GM04504 (cell line): ENCODE measurements at regions not wholly inside any gene's neighbourhood (a gene's known extent, or its start where the extent isn't known, plus 50 kb on each side); places are given as distances from the start of the nearest gene placed in this dataset.
A peak's percentile ranks its signal among the peaks of the same experiment; 100 is the strongest.
"Not testable (repeated sequence)": the region's sequence is repeated elsewhere in the genome, so short reads cannot be mapped to it uniquely, and the experiment has no call there.

ENCODE experiments used
- DNase-seq: peaks from one replicate; pipeline ENCODE4 v3.0.0-alpha.2; 2012; ENCODE audit warnings: low read depth

- no peak for DNase-seq
These were observed 587.7 kb downstream of the CPS1 start for GRCh38 chr2:211144078-211144477.

GRCh38 chr2:211144974-211145665 lies 588.7 kb downstream of the CPS1 start:
- DNase-seq = no peak

DNA sequence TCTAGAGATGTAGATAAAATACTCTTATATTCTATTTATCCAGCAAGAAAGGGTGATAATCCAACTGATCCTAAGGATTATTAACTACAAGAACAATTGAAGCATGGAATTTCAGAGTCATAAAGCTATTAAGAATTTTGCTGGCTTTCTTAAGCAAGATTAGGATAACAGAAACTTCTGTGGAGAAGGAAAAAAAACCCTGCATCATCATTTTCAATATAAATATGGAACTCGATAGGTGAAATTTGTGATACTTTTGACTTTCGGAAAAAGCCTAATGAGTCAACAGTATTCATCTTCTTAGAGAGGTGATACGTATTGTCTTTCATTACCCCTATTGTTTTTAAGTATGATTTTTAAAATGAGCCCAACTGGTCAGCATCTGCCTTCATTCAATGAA lies 593.3 kb downstream of the CPS1 start:
- no peak for DNase-seq

DNA sequence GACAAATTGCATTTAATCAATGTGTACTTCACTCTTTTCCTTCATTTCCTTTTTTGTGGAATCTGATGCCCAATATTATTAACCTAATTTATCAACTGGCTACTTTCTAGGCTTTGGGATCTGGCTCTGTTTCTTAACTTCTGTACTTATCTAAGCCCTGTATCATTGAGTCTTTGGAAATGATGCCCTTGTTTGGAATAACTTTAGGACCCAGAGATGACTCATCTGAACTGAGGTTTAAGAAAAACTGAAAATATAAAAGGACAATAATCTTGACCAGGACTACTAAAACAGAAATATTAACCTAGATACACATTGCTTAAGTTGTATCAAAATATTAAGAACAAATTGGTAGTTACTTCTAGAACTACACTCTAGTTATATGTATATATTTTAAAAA lies 600.8 kb downstream of the CPS1 start:
- no peak for DNase-seq

- DNase-seq = peak; percentile 22
These were observed 601.6 kb downstream of the CPS1 start for GRCh38 chr2:211157856-211158463.

DNA sequence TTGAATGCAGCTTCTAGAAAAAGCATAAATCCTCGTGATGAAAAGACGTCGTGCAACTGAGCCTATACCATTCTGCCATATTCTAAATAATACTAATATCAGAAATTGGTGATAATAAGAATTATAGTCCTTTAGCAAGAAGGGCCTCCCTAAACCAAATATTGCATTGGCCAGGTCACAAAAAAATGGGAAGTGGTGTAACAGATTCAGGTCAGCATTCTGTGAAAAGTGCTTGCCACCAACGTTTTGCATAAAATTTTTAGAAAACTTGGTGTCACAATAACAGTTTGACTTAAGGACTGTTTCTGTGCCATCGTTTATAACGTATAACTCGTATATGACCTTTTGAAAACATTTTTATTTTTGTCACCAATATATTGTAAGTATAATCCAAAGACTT lies 603.6 kb downstream of the CPS1 start:
- no peak for DNase-seq

- no peak for DNase-seq
These were observed 604.8 kb downstream of the CPS1 start for GRCh38 chr2:211161236-211161635.

GRCh38 chr2:211162911-211163310 lies 606.5 kb downstream of the CPS1 start:
- no peak for DNase-seq

DNA sequence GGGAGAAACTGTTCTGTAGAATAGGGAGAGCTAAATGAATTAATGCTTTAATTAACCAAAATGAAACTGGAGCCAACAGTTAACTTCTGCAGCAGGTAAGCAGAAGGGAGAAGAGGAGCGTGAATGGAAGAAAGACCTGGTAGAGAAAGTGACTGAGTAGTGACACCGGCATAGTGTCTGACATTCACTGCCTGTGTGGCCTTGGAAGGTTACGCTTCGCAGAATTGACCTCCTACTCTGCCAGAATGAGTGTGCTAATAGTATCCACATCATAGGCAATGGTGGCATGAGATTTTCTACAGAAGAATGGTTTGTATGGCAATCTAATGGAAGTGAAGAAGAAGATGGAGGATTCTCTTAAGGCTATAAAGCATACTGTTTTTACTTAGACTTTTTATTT lies 614.4 kb downstream of the CPS1 start:
- DNase-seq = no peak

GRCh38 chr2:211174021-211174420 lies 617.6 kb downstream of the CPS1 start:
- DNase-seq = no peak

DNA sequence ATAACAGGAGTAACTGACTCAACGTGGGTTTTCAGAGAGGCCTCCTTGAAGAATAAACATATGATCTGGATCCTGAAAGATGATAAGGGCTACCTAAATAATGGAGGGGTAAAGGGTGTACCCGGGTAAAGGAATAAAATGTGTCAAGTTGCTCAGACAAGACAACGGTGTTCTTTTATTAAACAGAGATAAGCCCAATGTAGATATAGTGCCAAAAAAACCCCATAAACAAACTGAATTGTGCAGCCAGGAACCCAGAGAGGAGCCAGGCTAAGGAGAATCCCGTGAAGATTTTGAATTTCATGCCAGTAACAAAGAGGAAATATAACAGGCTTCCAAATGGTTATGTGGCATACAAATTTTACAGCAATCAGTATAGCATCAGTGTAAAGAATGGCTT lies 618.2 kb downstream of the CPS1 start:
- no peak for DNase-seq

- no peak for DNase-seq
These were observed 619.6 kb downstream of the CPS1 start for GRCh38 chr2:211175956-211176355.

DNA sequence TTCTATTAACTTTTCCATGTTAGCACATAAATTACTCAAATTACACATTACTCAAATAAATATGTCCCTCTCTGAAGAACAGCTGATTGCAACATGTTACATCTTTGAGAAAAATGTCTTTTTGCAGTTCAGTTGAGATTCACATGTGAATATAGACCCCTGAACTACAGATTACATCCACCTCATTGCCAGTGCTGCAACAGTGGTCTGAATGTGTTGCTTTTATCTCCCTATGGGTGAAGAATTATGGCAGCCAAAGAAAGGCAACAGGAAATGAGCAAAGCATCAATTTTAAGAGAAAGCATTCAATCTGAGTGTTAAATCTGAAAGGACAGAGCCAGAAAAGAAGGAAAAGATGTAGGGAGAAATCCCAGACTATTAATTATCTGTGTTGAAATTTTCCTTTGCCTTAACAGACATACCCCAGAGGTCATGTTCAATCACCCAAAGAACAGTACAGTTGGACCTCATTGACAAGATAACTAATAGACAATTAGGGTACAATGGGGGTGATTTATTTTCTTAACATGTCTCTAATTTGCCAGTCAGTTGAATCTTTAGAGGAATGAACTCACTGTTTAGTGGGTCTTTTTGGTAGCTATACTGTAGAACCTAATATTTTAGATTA lies 620.2 kb downstream of the CPS1 start:
- DNase-seq = no peak

DNA sequence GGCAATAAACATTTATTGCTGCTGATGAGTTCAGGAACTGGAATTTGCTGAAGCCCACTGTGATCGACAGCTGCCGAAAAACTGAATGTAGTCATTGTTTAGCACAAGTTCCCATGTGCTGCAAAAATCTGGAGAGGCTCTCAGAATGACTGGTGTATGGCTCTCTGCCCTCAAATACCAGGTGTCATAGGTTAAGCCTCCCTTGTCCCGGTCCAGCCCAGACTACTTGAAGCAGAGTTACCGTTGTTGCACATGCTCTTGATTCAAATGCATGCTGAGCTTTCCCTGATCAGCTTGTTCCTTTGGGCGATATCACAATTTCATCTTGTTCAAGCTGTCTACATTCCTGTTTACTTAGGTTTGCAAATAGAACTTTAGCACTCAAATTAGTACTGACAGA lies 625.2 kb downstream of the CPS1 start:
- DNase-seq = no peak

GRCh38 chr2:211187602-211188001 lies 631.2 kb downstream of the CPS1 start:
- DNase-seq = no peak

- DNase-seq = no peak
These were observed 647.6 kb downstream of the CPS1 start for GRCh38 chr2:211203986-211204385.

DNA sequence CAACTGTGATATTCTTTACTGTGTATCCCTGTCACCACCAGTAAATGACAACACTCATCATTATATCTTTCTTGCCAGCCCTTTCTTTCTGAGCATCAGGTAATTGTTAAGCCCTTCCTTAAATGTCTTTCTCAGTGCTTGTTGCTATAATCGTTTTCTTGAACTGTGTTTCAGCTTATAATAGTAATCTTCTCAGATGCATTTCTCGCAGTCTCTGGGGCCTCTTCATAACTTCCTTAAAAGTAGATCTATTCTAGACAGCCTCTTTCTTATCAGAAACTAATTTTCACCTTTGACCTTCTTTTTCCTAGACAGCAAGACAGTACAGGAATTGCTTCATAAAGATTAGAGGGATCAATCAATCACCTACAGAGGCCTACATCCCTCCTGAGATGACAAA lies 648.1 kb downstream of the CPS1 start:
- no peak for DNase-seq

- DNase-seq = no peak
These were observed 648.5 kb downstream of the CPS1 start for GRCh38 chr2:211204902-211205301.

DNA sequence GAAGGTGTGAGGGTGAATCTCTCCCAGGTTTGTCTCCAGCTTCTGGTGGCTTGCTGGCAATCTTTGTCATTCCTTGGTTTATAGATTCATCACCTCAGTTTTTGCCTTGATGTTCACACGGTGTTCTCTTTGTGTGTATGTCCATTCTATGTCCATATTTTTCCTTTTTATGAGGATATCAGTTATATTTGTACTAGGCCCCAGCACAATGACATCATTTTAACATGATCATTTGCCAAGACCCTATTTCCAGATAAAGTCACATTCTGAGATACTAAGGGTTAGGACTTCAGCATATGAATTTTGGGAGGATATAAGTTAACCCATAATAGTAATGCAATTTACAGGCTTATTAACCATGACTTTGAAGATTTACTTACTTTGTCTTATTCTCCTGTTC lies 649.0 kb downstream of the CPS1 start:
- DNase-seq = no peak

DNA sequence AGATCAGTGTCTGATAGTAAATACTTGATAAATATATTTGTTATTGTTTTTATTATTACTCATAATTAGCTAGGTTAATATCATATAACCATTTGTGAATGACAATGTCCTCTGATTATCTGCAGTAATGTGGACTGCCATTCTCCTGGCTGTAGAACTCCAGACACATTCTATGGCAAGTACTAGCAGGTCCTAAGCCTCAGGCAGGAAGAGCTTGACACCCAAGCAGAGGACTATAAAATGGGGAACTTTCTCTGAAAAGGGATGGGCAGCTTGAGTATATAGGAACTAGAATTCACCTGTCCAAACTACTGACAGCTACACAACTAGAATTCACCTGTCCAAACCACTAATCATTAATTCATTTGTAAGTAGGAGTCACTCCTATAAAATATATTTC lies 649.4 kb downstream of the CPS1 start:
- DNase-seq = no peak

- no peak for DNase-seq
These were observed 659.8 kb downstream of the CPS1 start for GRCh38 chr2:211216221-211216620.

DNA sequence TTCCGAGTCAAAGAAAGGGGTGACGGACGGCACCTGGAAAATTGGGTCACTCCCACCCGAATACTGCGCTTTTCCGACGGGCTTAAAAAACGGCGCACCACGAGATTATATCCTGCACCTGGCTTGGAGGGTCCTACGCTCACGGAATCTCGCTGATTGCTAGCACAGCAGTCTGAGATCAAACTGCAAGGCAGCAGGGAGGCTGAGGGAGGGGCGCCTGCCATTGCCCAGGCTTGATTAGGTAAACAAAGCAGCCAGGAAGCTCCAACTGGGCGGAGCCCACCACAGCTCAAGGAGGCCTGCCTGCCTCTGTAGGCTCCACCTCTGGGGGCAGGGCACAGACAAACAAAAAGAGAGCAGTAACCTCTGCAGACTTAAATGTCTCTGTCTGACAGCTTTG lies 663.1 kb downstream of the CPS1 start:
- not testable (repeated sequence) for DNase-seq

DNA sequence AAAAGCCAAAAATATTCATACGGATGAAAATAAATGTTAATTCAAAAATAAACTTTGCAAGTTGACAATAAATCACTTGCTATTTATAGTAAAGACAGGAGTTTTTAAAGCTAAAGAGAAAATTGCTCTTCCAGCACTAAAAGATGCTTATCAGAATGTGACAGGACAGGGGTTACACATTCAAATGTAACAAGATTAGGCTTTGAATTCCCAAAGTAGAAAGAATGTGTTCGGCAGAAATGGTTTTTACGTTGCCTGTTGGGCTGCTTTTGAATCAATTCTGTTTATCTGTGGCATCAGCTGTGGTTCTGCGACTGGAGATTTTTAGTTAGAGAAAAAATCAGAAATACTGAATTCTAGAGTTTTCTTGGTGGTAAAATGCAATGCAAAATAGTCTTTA lies 669.4 kb downstream of the CPS1 start:
- no peak for DNase-seq

DNA sequence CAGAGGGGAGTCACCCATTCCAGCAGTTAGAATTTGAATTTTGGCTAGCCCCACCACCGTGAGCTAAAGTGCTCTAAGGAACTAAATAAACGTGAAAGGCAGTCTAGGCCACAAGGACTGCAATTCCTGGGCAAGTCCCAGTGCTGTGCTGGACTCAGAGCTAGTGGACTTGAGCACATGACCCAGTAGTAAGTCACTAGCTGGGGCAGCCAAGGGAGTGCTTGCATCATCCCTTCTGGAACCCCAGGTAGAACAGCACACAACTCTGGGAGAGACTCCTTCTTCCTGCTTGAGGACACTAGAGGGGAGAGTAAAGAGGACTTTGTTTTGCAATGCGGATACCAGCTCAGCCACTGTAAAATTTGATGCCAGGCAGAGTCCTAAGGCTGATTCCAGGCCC lies 672.2 kb downstream of the CPS1 start:
- DNase-seq = no peak
